ENCODE measurements at regions not wholly inside any gene's neighbourhood (a gene's known extent, or its start where the extent isn't known, plus 50 kb on each side); places are given as distances from the start of the nearest gene placed in this dataset.

- no peak for TF ChIP-seq CTCF (IDR thresholded peaks at IDR 0.05)
- no peak for TF ChIP-seq POLR2A (IDR thresholded peaks at IDR 0.05)
- TF ChIP-seq POLR2AphosphoS5 (IDR thresholded peaks at IDR 0.05; ENCODE audit: insufficient read depth in 1 of 2, low read depth in 1 of 2) = no peak
These were observed 230.4 kb downstream of the SNRPN start for GRCh38 chr15:25185156-25185710.

All from vagina (tissue), 2 donors.